Left kidney (tissue), 1 donor: ENCODE measurements at regions not wholly inside any gene's neighbourhood (a gene's known extent, or its start where the extent isn't known, plus 50 kb on each side); places are given as distances from the start of the nearest gene placed in this dataset.

ENCODE experiments used
- DNase-seq: peaks from one replicate; pipeline ENCODE4 v3.0.0-alpha.2; 2013

GRCh38 chr16:35906440-35906839 lies 2447.0 kb downstream of the TP53TG3F start:
- DNase-seq: no peak

GRCh38 chr16:35908152-35908551 lies 2448.7 kb downstream of the TP53TG3F start:
- no peak for DNase-seq

- no peak for DNase-seq
Observed at GRCh38 chr16:35908942-35909341, 2449.5 kb downstream of the TP53TG3F start.

GRCh38 chr16:35909351-35909954 lies 2450.0 kb downstream of the TP53TG3F start:
- DNase-seq: no peak

GRCh38 chr16:35910409-35910808 lies 2451.0 kb downstream of the TP53TG3F start:
- no peak for DNase-seq

GRCh38 chr16:35911899-35912298 lies 2452.5 kb downstream of the TP53TG3F start:
- no peak for DNase-seq

GRCh38 chr16:35931722-35932121 lies 2472.3 kb downstream of the TP53TG3F start:
- no peak for DNase-seq
